HG02885 (cell line): ENCODE measurements at regions not wholly inside any gene's neighbourhood (a gene's known extent, or its start where the extent isn't known, plus 50 kb on each side); places are given as distances from the start of the nearest gene placed in this dataset.

ENCODE experiments used
- ATAC-seq: cut with Tn5 transposase; IDR thresholded peaks from one replicate; pipeline ENCODE4 v1.9.1; 2021; ENCODE audit warnings: mild to moderate bottlenecking; ENCODE audit not compliant: unreplicated experiment, poor library complexity

GRCh38 chr1:61533546-61533945 lies 191.4 kb downstream of the TM2D1 start:
- no peak for ATAC-seq

GRCh38 chr1:61531716-61532115 lies 193.2 kb downstream of the TM2D1 start:
- no peak for ATAC-seq

- ATAC-seq, result no peak
Observed at GRCh38 chr1:61523893-61524605, 200.9 kb downstream of the TM2D1 start.

- no peak for ATAC-seq
Observed at GRCh38 chr1:61523229-61523628, 201.7 kb downstream of the TM2D1 start.

GRCh38 chr1:61520401-61520800 lies 204.5 kb downstream of the TM2D1 start:
- ATAC-seq, result no peak

- ATAC-seq, result no peak
Observed at GRCh38 chr1:61519631-61520030, 205.3 kb downstream of the TM2D1 start.

GRCh38 chr1:61518670-61519400 lies 206.1 kb downstream of the TM2D1 start:
- peak; percentile 84 for ATAC-seq

- ATAC-seq, result no peak
Observed at GRCh38 chr1:61517345-61517744, 207.6 kb downstream of the TM2D1 start.

GRCh38 chr1:61515096-61515495 lies 209.8 kb downstream of the TM2D1 start:
- ATAC-seq, result no peak
